Activated CD4-positive, alpha-beta T cell treated with anti-CD3 and anti-CD28 coated beads for 36 hours (primary cell): ENCODE measurements at regions not wholly inside any gene's neighbourhood (a gene's known extent, or its start where the extent isn't known, plus 50 kb on each side); places are given as distances from the start of the nearest gene placed in this dataset.

Experiments used
- ATAC-seq: fragments of 200-7000 bp; cut with Tn5 transposase; one replicate; pipeline ENCODE4 v1.10.0; 2021; ENCODE audit warnings: mild to moderate bottlenecking, moderate library complexity
- CTCF ChIA-PET: fragments of 350-600 bp; sonication (Branson Sonifier 250); formaldehyde crosslinking; loops from one replicate; lab custom pipeline; 2021; ENCODE audit warnings: antibody characterized with exemption; lab: Charles Lee
- POLR2A ChIA-PET: fragments of 350-600 bp; sonication (Branson Sonifier 250); formaldehyde crosslinking; loops from one replicate; lab custom pipeline; 2021; ENCODE audit warnings: antibody characterized with exemption, inconsistent platforms; lab: Charles Lee
- DNase-seq: peaks from one replicate; pipeline ENCODE4 v3.0.0-alpha.2; 2020
- H3K27ac Mint-ChIP-seq: one replicate; pipeline ENCODE4 v1.8.0; 2021; ENCODE audit warnings: mixed read lengths
- H3K27me3 Mint-ChIP-seq: one replicate; pipeline ENCODE4 v1.8.0; 2021; ENCODE audit warnings: mixed read lengths
- H3K36me3 Mint-ChIP-seq: one replicate; pipeline ENCODE4 v1.8.0; 2021; ENCODE audit warnings: low read depth, mixed read lengths
- H3K4me1 Mint-ChIP-seq: one replicate; pipeline ENCODE4 v1.8.0; 2021; ENCODE audit warnings: mixed read lengths
- H3K4me3 Mint-ChIP-seq: one replicate; pipeline ENCODE4 v1.8.0; 2021; ENCODE audit warnings: mild to moderate bottlenecking, moderate library complexity, mixed read lengths
- H3K9me3 Mint-ChIP-seq: one replicate; pipeline ENCODE4 v1.8.0; 2021; ENCODE audit warnings: low read depth, mixed read lengths
- intact Hi-C, 2 experiments: fragments of 100-400 bp; cut with DNase I in 1 of 2; cut with micrococcal nuclease in 1 of 2; formaldehyde crosslinking; loops; one replicate each; pipeline versions ENCODE4 v1.14.2 to v1.15.1; 2022 to 2024; cut with DNase I, micrococcal nuclease

DNA sequence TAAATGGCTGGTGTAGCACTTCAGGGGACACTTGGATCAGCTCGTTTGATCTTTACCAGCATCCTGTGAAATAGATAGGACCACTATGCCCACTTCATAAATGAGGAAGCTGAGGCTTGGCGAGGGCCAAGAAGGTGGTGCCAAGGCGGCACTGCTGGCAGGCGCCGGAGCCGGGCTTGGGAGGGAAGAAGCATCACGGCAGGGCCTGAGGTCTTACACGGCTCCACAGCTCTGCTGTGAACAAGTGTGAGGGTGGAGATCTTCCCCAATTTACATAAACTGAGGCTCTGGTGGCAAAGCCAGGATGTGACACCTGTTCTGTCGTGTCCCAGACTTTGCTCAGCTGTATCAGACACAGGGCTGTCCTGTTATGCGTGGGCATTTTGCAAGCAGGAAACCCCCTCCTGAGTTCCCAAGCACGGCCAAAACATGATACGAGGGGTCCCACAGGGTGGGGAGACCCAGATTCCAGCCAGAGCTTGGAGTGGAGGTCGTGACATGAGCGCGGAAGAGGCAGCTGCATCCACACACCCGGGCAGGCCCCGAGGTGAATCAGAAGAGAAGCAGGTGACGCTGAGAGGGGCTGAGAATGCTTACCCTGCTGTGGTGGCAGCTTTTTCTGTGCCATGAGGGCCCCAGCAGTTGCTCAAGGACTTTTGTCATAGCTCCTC is 117.5 kb upstream of the BOD1 start:
- Mint-ChIP-seq H3K27ac (no peak overlapping the region), H3K36me3 (no peaks in the 10 kb centered on the region), H3K27me3 (no peaks in the 10 kb centered on the region), H3K9me3 (no peaks in the 10 kb centered on the region), H3K4me3 (no peak overlapping the region), H3K4me1 (no peaks in the 10 kb centered on the region)
- ATAC-seq (no peak), DNase-seq (no peak)
- ChIA-PET CTCF (interaction anchor here (0.5 to 1.4 kb wide), 6 partner anchors 8 to 237 kb away, joined by 3 read pairs; no protein-coding TSS in a partner anchor), POLR2A (no interaction called here)
- intact Hi-C loops = no loop called here

DNA sequence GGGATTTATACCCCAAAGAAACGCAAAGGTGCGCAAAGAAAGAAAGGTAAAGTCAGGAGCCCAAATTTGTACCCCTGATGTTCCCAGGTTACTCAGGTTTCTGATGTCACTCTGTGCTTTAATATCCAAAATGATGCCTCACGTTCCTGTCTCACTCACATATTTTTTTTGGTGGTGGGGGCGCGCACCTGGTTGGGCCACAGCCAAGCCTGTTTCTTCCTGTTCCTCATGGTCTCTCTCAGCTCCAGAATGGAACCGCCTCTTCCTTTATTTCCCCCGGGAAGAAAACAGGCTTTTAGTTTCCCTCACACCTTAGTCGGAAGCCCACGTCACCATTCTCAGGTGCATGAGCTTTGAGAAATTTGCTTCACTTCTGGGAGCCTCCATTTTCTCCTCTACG is 118.3 kb upstream of the BOD1 start:
- CTCF ChIA-PET = interaction anchor here (0.5 to 0.8 kb wide), 2 partner anchors 9 to 149 kb away, joined by 3 read pairs; no protein-coding TSS in a partner anchor
- peaks cover 3% of the 10 kb centered on the region for H3K27me3 Mint-ChIP-seq

DNA sequence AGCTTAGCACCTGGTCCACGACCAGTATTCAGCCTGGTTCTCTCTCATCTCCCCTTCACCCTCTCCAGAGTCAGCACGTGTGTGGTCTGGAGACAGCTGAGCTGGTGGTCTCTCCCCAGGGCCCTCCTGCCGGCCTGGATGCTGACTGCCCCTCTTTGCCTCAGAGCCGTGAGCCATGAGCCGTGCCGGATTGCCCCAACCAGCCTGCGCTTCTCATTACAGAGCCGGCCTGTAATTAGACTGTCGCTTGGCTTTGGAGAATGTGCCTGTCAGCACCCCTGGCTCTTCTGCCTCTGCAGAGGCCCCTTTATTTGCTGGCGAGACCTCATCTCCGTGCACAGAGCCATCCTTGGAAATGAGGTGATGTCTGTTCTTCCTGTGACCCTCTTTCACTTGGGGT is 118.7 kb upstream of the BOD1 start:
- H3K36me3 Mint-ChIP-seq = no peaks in the 10 kb centered on the region
- H3K9me3 Mint-ChIP-seq = no peaks in the 10 kb centered on the region
- no peak for DNase-seq
- H3K4me1 Mint-ChIP-seq = no peaks in the 10 kb centered on the region
- no peak overlapping the region for H3K4me3 Mint-ChIP-seq
- ATAC-seq = no peak
- intact Hi-C loops = no loop called here
- POLR2A ChIA-PET = no interaction called here
- H3K27ac Mint-ChIP-seq = no peak overlapping the region
- peaks cover 4% of the 10 kb centered on the region for H3K27me3 Mint-ChIP-seq
- CTCF ChIA-PET = interaction anchor here (0.8 kb wide), 1 partner anchor 9 kb away, joined by 3 read pairs; no protein-coding TSS in a partner anchor

More for the DNA sequence above, 118.3 kb upstream of the BOD1 start:
- POLR2A ChIA-PET = no interaction called here
- DNase-seq = no peak
- Mint-ChIP-seq H3K4me1 (no peaks in the 10 kb centered on the region), H3K27ac (no peak overlapping the region), H3K9me3 (no peaks in the 10 kb centered on the region), H3K36me3 (no peaks in the 10 kb centered on the region), H3K4me3 (no peak overlapping the region)
- intact Hi-C loops = no loop called here
- no peak for ATAC-seq

DNA sequence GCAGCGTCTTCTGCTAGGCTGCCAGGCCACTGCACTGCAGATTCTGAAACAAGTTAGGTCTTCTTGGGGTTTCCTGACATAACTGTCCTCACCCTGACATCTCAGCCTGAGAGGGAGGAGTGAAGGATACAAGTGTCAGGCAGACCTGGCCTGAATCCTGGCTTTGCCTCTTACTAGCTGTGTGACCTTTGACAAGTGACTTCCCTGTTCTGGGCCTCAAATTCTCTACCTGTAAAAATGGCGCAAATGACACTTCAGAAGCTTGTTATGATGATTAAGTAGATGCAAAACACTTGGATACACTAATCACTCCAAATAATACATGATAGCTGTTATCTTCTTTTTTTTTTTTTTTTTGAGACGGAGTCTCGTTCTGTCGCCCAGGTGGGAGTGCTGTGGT is 119.2 kb upstream of the BOD1 start:
- no peak for ATAC-seq
- Mint-ChIP-seq H3K4me3 (no peak overlapping the region), H3K36me3 (no peaks in the 10 kb centered on the region), H3K9me3 (no peaks in the 10 kb centered on the region), H3K27me3 (peaks cover 4% of the 10 kb centered on the region), H3K27ac (no peak overlapping the region), H3K4me1 (no peaks in the 10 kb centered on the region)
- no peak for DNase-seq
- intact Hi-C loops = no loop called here
- ChIA-PET POLR2A (no interaction called here), CTCF (no interaction called here)

DNA sequence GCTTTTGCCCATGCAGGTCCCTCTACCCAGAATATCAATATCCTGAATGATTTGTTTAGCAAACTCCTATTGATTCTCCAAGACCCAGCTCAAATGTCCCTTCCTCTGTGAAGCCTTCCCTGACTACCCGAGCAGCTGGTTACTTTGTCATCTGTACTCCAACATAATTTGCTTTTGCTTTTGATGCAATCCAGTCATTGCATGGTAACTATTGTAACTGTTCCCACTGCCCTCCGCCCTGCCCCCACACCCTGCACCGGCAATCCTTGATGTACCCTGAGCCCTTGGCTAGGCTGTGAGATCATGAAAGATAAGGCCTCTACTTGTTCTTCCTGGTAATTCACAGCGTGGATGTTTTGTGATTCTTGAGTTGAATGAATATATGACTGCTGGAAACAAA is 119.9 kb upstream of the BOD1 start:
- CTCF ChIA-PET = no interaction called here
- ATAC-seq (no peak), DNase-seq (no peak)
- Mint-ChIP-seq H3K4me1 (peaks cover 4% of the 10 kb centered on the region), H3K36me3 (no peaks in the 10 kb centered on the region), H3K27me3 (peaks cover 4% of the 10 kb centered on the region), H3K4me3 (no peak overlapping the region), H3K27ac (no peak overlapping the region), H3K9me3 (no peaks in the 10 kb centered on the region)
- POLR2A ChIA-PET = no interaction called here
- intact Hi-C loops = no loop called here

DNA sequence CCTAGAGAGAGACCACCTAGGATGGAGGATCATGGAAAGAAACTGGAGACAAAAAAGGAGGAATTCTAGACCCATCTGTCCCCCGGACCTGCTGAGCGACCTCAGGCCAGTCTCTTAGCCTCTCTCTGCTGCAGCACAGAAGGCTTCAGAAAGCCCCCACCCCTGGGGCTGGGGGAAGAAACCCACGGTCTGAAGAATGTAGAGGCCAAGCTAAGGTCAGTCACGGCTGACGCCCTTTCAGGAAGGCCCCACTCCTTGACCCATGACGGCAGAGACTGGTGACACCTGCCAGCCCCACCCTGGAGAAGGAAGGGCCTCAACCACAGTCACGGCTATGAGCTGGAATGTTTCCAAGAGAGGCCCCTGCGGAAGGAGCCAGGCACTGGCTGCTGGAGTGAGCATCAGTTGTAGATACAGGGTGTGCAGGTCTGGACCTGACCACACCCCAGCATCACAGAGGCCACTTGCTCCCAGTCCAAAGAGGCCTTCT is 120.5 kb upstream of the BOD1 start:
- ATAC-seq (no peak), DNase-seq (no peak)
- peaks cover 5% of the 10 kb centered on the region for H3K4me1 Mint-ChIP-seq
- ChIA-PET CTCF (no interaction called here), POLR2A (no interaction called here)
- intact Hi-C loops = no loop called here
- H3K4me3 Mint-ChIP-seq = no peak overlapping the region
- no peaks in the 10 kb centered on the region for H3K36me3 Mint-ChIP-seq
- no peaks in the 10 kb centered on the region for H3K9me3 Mint-ChIP-seq
- H3K27me3 Mint-ChIP-seq = peaks cover 4% of the 10 kb centered on the region
- no peak overlapping the region for H3K27ac Mint-ChIP-seq

DNA sequence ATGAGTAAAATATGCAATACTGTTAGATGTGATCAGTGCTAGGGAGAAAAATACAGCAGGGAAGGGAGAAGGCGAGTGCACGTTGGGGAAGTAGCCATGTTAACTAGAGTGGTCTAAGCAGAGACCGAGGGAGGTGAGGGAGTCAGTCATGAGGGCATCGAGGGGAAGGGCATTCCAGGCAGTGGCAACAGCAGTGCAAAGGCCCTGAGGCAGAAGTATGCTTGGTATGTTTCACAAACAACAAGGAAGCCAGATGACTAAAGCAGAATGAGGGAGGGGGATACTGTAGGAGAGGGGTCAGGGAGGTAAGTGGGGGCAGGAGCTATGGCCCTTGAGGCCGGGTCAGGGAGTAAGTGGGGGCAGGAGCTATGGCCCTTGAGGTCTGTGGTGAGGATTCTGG is 123.3 kb upstream of the BOD1 start:
- intact Hi-C loops = no loop called here
- POLR2A ChIA-PET = no interaction called here

DNA sequence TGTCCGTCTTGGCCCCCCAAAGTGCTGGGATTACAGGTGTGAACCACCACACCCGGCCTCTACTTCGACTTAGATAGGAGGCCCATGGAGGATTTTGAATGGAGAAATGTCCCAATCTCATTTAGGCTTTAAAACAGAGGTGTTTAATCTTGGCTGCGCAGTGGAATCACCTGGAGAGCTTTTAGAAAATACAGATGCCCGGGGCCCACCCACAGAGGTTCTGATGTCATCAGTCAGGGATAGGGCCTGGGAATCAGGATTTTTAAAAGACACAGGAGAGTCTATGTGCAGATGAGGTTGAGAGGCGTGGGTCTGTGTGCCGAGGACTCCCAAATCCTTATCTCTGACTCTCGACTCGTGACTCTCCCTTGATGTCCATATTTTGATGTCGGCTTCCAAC is 124.0 kb upstream of the BOD1 start:
- H3K27me3 Mint-ChIP-seq = peaks cover 4% of the 10 kb centered on the region
- POLR2A ChIA-PET = no interaction called here
- peaks cover 10% of the 10 kb centered on the region for H3K4me1 Mint-ChIP-seq
- DNase-seq (no peak), ATAC-seq (no peak)
- no peak overlapping the region for H3K27ac Mint-ChIP-seq
- intact Hi-C loops = no loop called here
- no peak overlapping the region for H3K4me3 Mint-ChIP-seq
- CTCF ChIA-PET = no interaction called here
- H3K36me3 Mint-ChIP-seq = no peaks in the 10 kb centered on the region
- H3K9me3 Mint-ChIP-seq = no peaks in the 10 kb centered on the region

More for the DNA sequence above, 123.3 kb upstream of the BOD1 start:
- DNase-seq (no peak), ATAC-seq (no peak)
- H3K36me3 Mint-ChIP-seq = no peaks in the 10 kb centered on the region
- no peak overlapping the region for H3K4me3 Mint-ChIP-seq
- peaks cover 4% of the 10 kb centered on the region for H3K27me3 Mint-ChIP-seq
- CTCF ChIA-PET = no interaction called here
- H3K9me3 Mint-ChIP-seq = no peaks in the 10 kb centered on the region
- no peak overlapping the region for H3K27ac Mint-ChIP-seq
- H3K4me1 Mint-ChIP-seq = peaks cover 10% of the 10 kb centered on the region

DNA sequence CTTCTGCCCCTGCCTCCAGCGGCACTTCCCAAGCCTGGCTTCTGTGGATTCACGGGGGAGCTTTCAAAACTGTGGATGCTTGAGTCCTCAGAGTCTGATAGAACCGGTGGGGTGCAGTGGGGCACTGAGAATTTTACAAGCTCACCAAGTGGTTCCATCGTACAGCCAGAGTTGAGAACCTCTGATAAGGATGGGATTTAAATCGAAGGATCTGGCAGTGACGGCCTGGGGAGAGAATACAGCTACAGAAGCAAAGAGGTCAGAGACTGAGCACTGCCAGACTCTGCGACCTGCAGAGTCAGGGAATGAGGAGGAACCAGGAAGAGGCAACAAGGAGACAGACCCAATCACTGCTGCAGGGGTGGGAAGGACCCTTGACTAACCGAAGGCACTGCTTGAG is 124.6 kb upstream of the BOD1 start:
- ATAC-seq (no peak), DNase-seq (no peak)
- peaks cover 10% of the 10 kb centered on the region for H3K4me1 Mint-ChIP-seq
- CTCF ChIA-PET = interaction anchor here (0.6 kb wide), 1 partner anchor 571 kb away, joined by 4 read pairs; no protein-coding TSS in a partner anchor
- H3K4me3 Mint-ChIP-seq = no peak overlapping the region
- H3K36me3 Mint-ChIP-seq = no peaks in the 10 kb centered on the region
- H3K9me3 Mint-ChIP-seq = no peaks in the 10 kb centered on the region
- H3K27ac Mint-ChIP-seq = no peak overlapping the region
- POLR2A ChIA-PET = no interaction called here
- peaks cover 4% of the 10 kb centered on the region for H3K27me3 Mint-ChIP-seq
- intact Hi-C loops = no loop called here

DNA sequence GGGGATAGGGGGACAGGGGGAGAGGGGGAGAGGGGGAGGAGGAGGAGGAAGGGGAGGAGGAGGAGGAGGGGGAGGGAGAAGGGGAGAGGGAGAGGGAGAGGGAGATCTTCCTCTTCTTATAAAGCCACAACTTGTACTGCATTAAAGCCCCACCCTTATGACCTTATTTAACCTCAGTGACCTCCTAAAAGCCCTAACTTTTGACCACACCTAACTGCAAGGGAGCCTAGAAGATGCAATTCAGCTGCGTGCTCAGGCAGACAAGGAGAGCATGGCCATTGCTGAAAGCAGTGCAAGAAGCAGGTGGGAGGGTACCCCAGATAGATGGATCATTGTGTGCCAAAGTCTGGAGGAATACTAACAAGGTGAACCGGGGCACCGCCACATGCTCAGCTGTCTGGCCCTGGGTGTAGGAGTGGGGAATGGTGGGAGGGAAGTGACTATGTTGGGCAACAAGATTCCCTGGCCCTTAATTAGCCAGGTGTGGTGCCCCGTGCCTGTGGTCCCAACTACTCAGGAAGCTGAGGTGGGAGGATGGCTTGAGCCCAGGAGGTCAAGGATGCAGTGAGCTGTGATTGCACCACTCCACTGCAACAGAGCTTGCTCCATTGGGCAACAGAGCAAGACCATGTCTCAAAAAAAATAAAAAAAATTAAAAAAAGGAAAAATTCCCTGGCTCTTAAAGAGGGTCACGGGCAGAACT is 125.4 kb upstream of the BOD1 start:
- Mint-ChIP-seq H3K4me1 (peaks cover 10% of the 10 kb centered on the region), H3K27ac (no peak overlapping the region), H3K27me3 (peaks cover 4% of the 10 kb centered on the region), H3K4me3 (no peak overlapping the region), H3K36me3 (no peaks in the 10 kb centered on the region), H3K9me3 (no peaks in the 10 kb centered on the region)
- POLR2A ChIA-PET = no interaction called here
- peak; percentile 20 for ATAC-seq
- CTCF ChIA-PET = interaction anchor here (0.6 kb wide), 1 partner anchor 71 kb away, joined by 3 read pairs; no protein-coding TSS in a partner anchor
- no peak for DNase-seq
- intact Hi-C loops = no loop called here

DNA sequence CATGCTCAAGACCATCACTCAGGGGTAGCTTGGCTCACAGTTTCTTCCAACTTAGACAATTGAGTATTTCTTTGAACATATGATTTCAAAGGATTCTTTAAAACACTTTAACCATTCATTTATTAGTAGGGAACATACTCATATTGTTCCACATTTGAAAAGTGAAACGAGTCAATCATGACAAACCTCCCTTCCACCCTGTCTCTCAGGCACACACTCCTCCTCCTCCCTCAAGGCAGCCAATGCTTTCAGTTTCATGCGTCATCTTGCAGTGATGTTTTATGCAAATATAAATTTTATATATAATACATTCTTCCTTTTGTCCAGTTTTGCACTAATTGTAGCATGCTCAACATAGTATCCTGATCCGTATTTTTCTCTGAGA is 126.0 kb upstream of the BOD1 start:
- ChIA-PET CTCF (interaction anchor here (0.6 kb wide), 1 partner anchor 70 kb away, joined by 3 read pairs; no protein-coding TSS in a partner anchor), POLR2A (no interaction called here)
- Mint-ChIP-seq H3K4me1 (peaks cover 10% of the 10 kb centered on the region), H3K27ac (no peak overlapping the region), H3K4me3 (no peak overlapping the region), H3K9me3 (no peaks in the 10 kb centered on the region), H3K27me3 (peaks cover 4% of the 10 kb centered on the region), H3K36me3 (no peaks in the 10 kb centered on the region)
- ATAC-seq (peak; percentile 98), DNase-seq (peak; percentile 46)
- intact Hi-C loops = no loop called here
